Testis (tissue), 2 donors: ENCODE measurements at regions not wholly inside any gene's neighbourhood (a gene's known extent, or its start where the extent isn't known, plus 50 kb on each side); places are given as distances from the start of the nearest gene placed in this dataset.
"Not testable (repeated sequence)": the region's sequence is repeated elsewhere in the genome, so short reads cannot be mapped to it uniquely, and the experiment has no call there.

Experiments used
- DNase-seq: peaks from one replicate; pipeline ENCODE4 v3.0.0-alpha.2; 2019
- H3K27ac ChIP-seq, 2 donors: fragments of 200-600 bp; sonication (generic); one replicate each; pipeline ENCODE4 v1.5.1; 2019
- H3K27me3 ChIP-seq: fragments of 200-600 bp; sonication (generic); one replicate; pipeline ENCODE4 v1.5.1; 2019
- H3K36me3 ChIP-seq: fragments of 200-600 bp; sonication (generic); one replicate; pipeline ENCODE4 v1.5.1; 2017; ENCODE audit warnings: low read depth; ENCODE audit errors: missing control alignments
- H3K4me1 ChIP-seq: fragments of 200-600 bp; sonication (generic); one replicate; pipeline ENCODE4 v1.5.1; 2019
- H3K4me3 ChIP-seq, 2 donors: fragments of 200-600 bp; sonication (generic); one replicate each; pipeline ENCODE4 v1.5.1; 2017 to 2019
- H3K9me3 ChIP-seq: fragments of 200-600 bp; sonication (generic); one replicate; pipeline ENCODE4 v1.5.1; 2017
- POLR2A ChIP-seq: fragments of 450-650 bp; IDR thresholded peaks from one replicate; pipeline ENCODE4 v1.6.1; 2017; ENCODE audit warnings: antibody characterized with exemption, mild to moderate bottlenecking, moderate library complexity
- WGBS, 2 donors: methylation state at CpG; one replicate each; pipeline ENCODE4 v1.1.5; 2018; 5-methylcytosine and 5-hydroxymethylcytosine counted together
- intact Hi-C: fragments of 100-400 bp; cut with DNase I; formaldehyde crosslinking; loops from one replicate; pipeline ENCODE4 v1.15.1; 2023; ENCODE audit warnings: low total_unique reads
- TF ChIP-seq, protein P1 (sequence below), 3 experiments: fragments of 450-650 bp in 2 of 3; fragments of 200-600 bp in 1 of 3; sonication (generic) in 1 of 3; IDR thresholded peaks; one replicate each; pipeline ENCODE4 v1.5.1; 2016 to 2019; ENCODE audit warnings: antibody characterized with exemption in 3 of 3, mild to moderate bottlenecking in 2 of 3, moderate library complexity in 1 of 3

DNA sequence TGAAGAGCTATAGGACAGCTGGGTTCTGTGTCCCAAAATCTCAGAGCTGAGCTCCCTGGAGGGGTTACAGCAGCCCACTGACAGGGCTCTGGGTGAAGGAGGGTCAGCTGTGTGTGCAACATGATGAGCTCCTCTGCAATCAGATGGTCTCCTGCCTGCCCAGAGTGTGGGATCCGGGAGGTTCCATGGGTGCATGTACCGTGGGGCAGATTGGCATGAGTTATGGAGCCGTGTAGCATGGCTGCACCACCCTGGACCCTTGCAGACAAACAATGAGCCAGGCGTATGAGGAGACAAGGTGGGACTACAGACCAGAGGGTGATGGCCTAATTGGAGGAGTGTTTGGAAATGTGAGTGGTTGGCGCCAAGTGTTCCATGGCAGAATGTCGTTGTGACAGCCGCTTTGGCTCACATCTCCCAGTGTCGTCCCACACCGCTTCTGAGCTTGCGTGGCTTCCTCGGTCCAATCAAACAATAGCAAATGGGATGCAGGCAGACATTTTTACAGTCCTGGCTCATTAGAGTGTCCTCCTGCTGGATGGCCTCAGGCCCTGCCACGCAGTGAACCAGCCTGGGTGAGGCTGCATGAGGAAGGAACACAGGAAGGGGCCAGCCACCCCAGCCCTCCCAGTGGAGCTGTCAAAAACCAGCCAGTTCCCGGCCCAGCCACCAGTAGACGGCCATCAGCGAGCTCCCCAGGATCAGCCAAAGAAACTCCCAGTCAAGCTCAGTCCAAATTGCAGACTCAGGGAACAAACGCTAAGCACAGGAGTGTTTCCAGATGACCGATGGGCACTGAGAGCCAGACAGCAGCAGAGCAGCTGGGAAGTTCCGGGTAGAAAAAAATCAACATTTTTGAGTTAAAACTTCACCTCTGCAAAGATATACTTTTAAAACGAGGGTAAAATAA is 1066.9 kb downstream of the BRD1 start:
- H3K27me3 ChIP-seq, result no peaks in the 10 kb centered on the region
- WGBS, 2 donors, result 81 to 92% methylated on average over 19 of the region's 19 CpGs
- peak; percentile 11 for DNase-seq

DNA sequence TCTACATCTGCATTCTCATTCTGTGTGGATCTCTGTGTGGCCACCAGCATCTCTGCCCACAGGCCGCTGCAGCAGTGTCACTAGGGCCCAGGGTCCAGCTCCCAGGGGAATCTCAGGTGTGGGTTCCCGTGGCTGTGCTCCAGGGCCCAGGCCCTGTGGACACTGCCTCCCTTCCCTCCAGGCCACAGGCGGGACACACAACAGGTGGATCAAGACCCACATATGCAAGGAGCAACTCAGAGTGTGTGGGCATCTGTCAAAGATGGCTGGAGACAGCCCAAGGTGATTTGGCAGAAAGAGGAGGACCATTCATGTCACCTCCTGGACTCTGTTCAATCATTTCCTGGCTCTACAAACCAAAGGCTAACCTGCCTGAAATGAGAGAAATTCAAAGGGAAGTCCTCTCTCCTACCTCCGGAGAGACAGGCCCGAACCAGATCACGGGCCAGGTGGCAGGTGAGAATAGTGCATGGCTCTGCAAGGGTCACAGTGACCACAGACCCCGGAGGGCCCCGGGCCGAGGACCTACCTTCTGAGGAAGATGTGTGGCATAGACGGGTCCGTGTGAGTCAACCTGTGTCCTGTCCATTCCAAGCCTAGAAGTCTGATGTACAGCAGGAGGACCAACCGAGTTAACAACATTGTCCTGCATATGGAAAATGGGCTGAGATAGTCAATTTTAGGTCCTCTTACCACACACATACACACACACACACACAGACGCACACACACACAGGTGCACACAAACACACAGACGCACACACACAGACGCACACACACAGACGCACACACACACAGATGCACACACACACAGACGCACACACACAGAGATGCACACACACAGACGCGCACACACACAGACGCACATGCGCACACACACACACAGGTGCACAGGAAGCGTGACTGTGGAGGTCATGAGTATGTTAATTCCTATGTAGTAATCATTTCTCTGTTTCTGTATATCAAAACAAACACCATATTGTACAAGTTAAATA is 1068.5 kb downstream of the BRD1 start:
- no peak for TF ChIP-seq POLR2A
- TF ChIP-seq, protein P1, sequence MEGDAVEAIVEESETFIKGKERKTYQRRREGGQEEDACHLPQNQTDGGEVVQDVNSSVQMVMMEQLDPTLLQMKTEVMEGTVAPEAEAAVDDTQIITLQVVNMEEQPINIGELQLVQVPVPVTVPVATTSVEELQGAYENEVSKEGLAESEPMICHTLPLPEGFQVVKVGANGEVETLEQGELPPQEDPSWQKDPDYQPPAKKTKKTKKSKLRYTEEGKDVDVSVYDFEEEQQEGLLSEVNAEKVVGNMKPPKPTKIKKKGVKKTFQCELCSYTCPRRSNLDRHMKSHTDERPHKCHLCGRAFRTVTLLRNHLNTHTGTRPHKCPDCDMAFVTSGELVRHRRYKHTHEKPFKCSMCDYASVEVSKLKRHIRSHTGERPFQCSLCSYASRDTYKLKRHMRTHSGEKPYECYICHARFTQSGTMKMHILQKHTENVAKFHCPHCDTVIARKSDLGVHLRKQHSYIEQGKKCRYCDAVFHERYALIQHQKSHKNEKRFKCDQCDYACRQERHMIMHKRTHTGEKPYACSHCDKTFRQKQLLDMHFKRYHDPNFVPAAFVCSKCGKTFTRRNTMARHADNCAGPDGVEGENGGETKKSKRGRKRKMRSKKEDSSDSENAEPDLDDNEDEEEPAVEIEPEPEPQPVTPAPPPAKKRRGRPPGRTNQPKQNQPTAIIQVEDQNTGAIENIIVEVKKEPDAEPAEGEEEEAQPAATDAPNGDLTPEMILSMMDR (IDR thresholded peaks at IDR 0.05), result no peak

More for the DNA sequence above, 1066.9 kb downstream of the BRD1 start:
- H3K36me3 ChIP-seq, result no peaks in the 10 kb centered on the region
- H3K9me3 ChIP-seq, result no peaks in the 10 kb centered on the region
- no peak overlapping the region for H3K4me3 ChIP-seq
- TF ChIP-seq, protein P1 (IDR thresholded peaks at IDR 0.05), result no peak
- TF ChIP-seq POLR2A, result no peak
- H3K4me1 ChIP-seq, result no peaks in the 10 kb centered on the region
- intact Hi-C loops, result no loop called here
- no peak overlapping the region for H3K27ac ChIP-seq

DNA sequence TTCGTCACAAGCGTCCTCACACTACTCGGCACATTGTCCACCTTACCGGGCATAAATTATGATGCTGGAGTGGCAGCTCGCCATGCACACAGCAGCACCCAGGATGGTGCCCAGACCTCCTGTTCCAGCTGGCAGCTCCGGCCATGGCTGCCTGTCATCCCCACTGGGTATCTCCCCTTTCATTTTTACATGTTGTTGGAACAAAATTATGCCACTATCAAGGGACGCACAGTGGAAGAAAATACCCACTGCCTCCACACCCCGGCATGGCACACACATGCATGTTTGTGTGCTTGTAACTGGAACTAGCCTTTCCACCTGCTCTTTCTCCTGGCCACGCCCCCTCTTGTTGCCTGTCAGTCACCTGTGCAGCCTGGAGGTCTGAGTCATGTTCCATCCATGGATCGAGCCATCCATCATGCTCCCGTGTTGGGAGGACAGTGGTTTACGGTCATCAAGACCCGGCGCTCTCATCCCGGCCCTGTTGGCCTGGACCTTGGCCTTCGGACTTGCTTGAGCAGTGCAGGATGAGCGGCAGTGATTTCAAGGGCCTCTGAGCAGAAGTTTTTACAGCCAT is 1069.6 kb downstream of the BRD1 start:
- 80 to 90% methylated on average over 11 to 17 of the region's 17 CpGs for WGBS, 2 donors
- intact Hi-C loops, result no loop called here
- H3K36me3 ChIP-seq, result no peaks in the 10 kb centered on the region
- no peak overlapping the region for H3K4me3 ChIP-seq
- DNase-seq, result peak; percentile 6
- H3K27ac ChIP-seq, result no peak overlapping the region
- H3K9me3 ChIP-seq, result no peaks in the 10 kb centered on the region
- TF ChIP-seq, protein P1 (IDR thresholded peaks at IDR 0.05), result no peak
- TF ChIP-seq POLR2A, result no peak
- H3K27me3 ChIP-seq, result no peaks in the 10 kb centered on the region
- no peaks in the 10 kb centered on the region for H3K4me1 ChIP-seq

More for the DNA sequence above, 1068.5 kb downstream of the BRD1 start:
- Histone ChIP-seq H3K27ac (no peak overlapping the region), H3K36me3 (no peaks in the 10 kb centered on the region), H3K4me1 (no peaks in the 10 kb centered on the region), H3K4me3 (no peak overlapping the region), H3K9me3 (no peaks in the 10 kb centered on the region), H3K27me3 (no peaks in the 10 kb centered on the region)
- WGBS, 2 donors, result 85 to 90% methylated on average over 20 to 22 of the region's 22 CpGs
- DNase-seq, result peak; percentile 2
- intact Hi-C loops, result no loop called here

DNA sequence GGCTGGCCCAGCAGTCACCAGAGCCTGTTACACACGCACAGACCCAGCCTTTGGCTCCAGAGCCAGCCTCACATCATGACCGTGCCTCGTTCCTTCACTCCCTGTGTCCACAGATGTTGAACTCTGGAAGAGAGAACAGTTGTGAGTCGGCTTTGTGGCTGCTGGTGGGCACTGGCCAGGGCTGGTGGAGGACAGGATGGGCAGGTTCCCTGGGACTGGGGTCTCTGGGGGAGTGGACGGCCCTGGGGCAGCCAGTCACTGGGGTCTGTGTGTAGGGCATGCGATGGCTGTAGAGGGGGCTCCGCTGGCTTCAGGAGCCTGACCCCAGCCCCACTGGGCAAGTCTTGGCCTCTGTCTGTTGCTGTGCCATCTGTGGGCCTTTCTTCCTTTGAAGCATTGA is 1070.1 kb downstream of the BRD1 start:
- Histone ChIP-seq H3K4me1 (no peaks in the 10 kb centered on the region), H3K27me3 (no peaks in the 10 kb centered on the region), H3K36me3 (no peaks in the 10 kb centered on the region), H3K9me3 (no peaks in the 10 kb centered on the region), H3K27ac (no peak overlapping the region), H3K4me3 (no peak overlapping the region)
- TF ChIP-seq, protein P1 (IDR thresholded peaks at IDR 0.05), result no peak
- TF ChIP-seq POLR2A, result no peak
- intact Hi-C loops, result no loop called here
- DNase-seq, result peak; percentile 15
- WGBS, 2 donors, result 58 to 73% methylated on average over 4 to 7 of the region's 7 CpGs

DNA sequence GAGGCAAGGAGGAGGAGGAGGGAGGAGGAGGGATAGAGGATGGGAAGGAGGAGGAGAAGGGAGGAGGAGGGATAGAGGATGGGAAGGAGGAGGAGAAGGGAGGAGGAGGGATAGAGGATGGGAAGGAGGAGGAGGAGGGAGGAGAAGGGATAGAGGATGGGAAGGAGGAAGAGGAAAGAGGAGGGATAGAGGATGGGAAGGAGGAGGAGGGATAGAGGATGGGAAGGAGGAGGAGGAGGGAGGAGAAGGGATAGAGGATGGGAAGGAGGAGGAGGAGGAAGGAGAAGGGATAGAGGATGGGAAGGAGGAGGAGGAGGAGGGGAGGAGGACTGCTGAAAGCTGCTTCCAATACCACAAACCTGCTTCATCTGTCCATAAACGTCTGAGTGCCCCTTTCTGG is 1070.5 kb downstream of the BRD1 start:
- H3K4me3 ChIP-seq, H3K9me3 ChIP-seq, H3K27ac ChIP-seq, H3K27me3 ChIP-seq, H3K4me1 ChIP-seq, H3K36me3 ChIP-seq, intact Hi-C loops, DNase-seq: not testable (repeated sequence)
- 6 to 40% methylated on average over 1 of the region's 1 CpG for WGBS, 2 donors
